ENCODE measurements at regions not wholly inside any gene's neighbourhood (a gene's known extent, or its start where the extent isn't known, plus 50 kb on each side); places are given as distances from the start of the nearest gene placed in this dataset.

- no peak for DNase-seq (ENCODE audit: low spot score)
- Mint-ChIP-seq H3K27ac (ENCODE audit: unreplicated experiment) (no peak overlapping the region), H3K36me3 (ENCODE audit: low read depth, unreplicated experiment) (no peaks in the 10 kb centered on the region), H3K4me3 (ENCODE audit: unreplicated experiment) (no peak overlapping the region), H3K27me3 (ENCODE audit: unreplicated experiment) (no peaks in the 10 kb centered on the region), H3K4me1 (ENCODE audit: unreplicated experiment) (peaks cover 2% of the 10 kb centered on the region), H3K9me3 (ENCODE audit: unreplicated experiment) (no peaks in the 10 kb centered on the region)
- no peak for TF ChIP-seq CTCF (IDR thresholded peaks at IDR 0.05; ENCODE audit: unreplicated experiment)
Observed at GRCh38 chr9:82543726-82544125, 519.2 kb downstream of the RASEF start.

- DNase-seq (ENCODE audit: low spot score) = no peak
- no peaks in the 10 kb centered on the region for H3K27me3 Mint-ChIP-seq (ENCODE audit: unreplicated experiment)
- H3K36me3 Mint-ChIP-seq (ENCODE audit: low read depth, unreplicated experiment) = no peaks in the 10 kb centered on the region
- H3K4me3 Mint-ChIP-seq (ENCODE audit: unreplicated experiment) = no peak overlapping the region
- H3K27ac Mint-ChIP-seq (ENCODE audit: unreplicated experiment) = no peak overlapping the region
- H3K4me1 Mint-ChIP-seq (ENCODE audit: unreplicated experiment) = no peaks in the 10 kb centered on the region
- H3K9me3 Mint-ChIP-seq (ENCODE audit: unreplicated experiment) = no peaks in the 10 kb centered on the region
- TF ChIP-seq CTCF (IDR thresholded peaks at IDR 0.05; ENCODE audit: unreplicated experiment) = no peak
Observed at GRCh38 chr9:82546136-82546535, 516.8 kb downstream of the RASEF start.

- TF ChIP-seq CTCF (IDR thresholded peaks at IDR 0.05; ENCODE audit: unreplicated experiment) = no peak
- Mint-ChIP-seq H3K27ac (ENCODE audit: unreplicated experiment) (no peak overlapping the region), H3K36me3 (ENCODE audit: low read depth, unreplicated experiment) (no peaks in the 10 kb centered on the region), H3K4me1 (ENCODE audit: unreplicated experiment) (no peaks in the 10 kb centered on the region), H3K27me3 (ENCODE audit: unreplicated experiment) (no peaks in the 10 kb centered on the region), H3K4me3 (ENCODE audit: unreplicated experiment) (no peak overlapping the region), H3K9me3 (ENCODE audit: unreplicated experiment) (no peaks in the 10 kb centered on the region)
- DNase-seq (ENCODE audit: low spot score) = no peak
Observed at GRCh38 chr9:82547995-82548394, 514.9 kb downstream of the RASEF start.

GRCh38 chr9:82549174-82549821 lies 513.6 kb downstream of the RASEF start:
- H3K36me3 Mint-ChIP-seq (ENCODE audit: low read depth, unreplicated experiment) = no peaks in the 10 kb centered on the region
- no peaks in the 10 kb centered on the region for H3K27me3 Mint-ChIP-seq (ENCODE audit: unreplicated experiment)
- TF ChIP-seq CTCF (IDR thresholded peaks at IDR 0.05; ENCODE audit: unreplicated experiment) = no peak
- no peak overlapping the region for H3K4me3 Mint-ChIP-seq (ENCODE audit: unreplicated experiment)
- no peaks in the 10 kb centered on the region for H3K4me1 Mint-ChIP-seq (ENCODE audit: unreplicated experiment)
- no peak for DNase-seq (ENCODE audit: low spot score)
- H3K9me3 Mint-ChIP-seq (ENCODE audit: unreplicated experiment) = no peaks in the 10 kb centered on the region
- H3K27ac Mint-ChIP-seq (ENCODE audit: unreplicated experiment) = no peak overlapping the region

GRCh38 chr9:82552784-82553183 lies 510.2 kb downstream of the RASEF start:
- no peaks in the 10 kb centered on the region for H3K9me3 Mint-ChIP-seq (ENCODE audit: unreplicated experiment)
- H3K36me3 Mint-ChIP-seq (ENCODE audit: low read depth, unreplicated experiment) = no peaks in the 10 kb centered on the region
- no peak overlapping the region for H3K4me3 Mint-ChIP-seq (ENCODE audit: unreplicated experiment)
- no peak for DNase-seq (ENCODE audit: low spot score)
- H3K4me1 Mint-ChIP-seq (ENCODE audit: unreplicated experiment) = peaks cover 17% of the 10 kb centered on the region
- H3K27me3 Mint-ChIP-seq (ENCODE audit: unreplicated experiment) = no peaks in the 10 kb centered on the region
- no peak overlapping the region for H3K27ac Mint-ChIP-seq (ENCODE audit: unreplicated experiment)
- no peak for TF ChIP-seq CTCF (IDR thresholded peaks at IDR 0.05; ENCODE audit: unreplicated experiment)

All from endothelial cell (in vitro differentiated cells).